GM21723 (cell line): ENCODE measurements at regions not wholly inside any gene's neighbourhood (a gene's known extent, or its start where the extent isn't known, plus 50 kb on each side); places are given as distances from the start of the nearest gene placed in this dataset.

Experiments used
- ATAC-seq: cut with Tn5 transposase; IDR thresholded peaks from one replicate; pipeline ENCODE4 v1.9.1; 2021; ENCODE audit warnings: mild to moderate bottlenecking, moderate library complexity; ENCODE audit not compliant: unreplicated experiment

DNA sequence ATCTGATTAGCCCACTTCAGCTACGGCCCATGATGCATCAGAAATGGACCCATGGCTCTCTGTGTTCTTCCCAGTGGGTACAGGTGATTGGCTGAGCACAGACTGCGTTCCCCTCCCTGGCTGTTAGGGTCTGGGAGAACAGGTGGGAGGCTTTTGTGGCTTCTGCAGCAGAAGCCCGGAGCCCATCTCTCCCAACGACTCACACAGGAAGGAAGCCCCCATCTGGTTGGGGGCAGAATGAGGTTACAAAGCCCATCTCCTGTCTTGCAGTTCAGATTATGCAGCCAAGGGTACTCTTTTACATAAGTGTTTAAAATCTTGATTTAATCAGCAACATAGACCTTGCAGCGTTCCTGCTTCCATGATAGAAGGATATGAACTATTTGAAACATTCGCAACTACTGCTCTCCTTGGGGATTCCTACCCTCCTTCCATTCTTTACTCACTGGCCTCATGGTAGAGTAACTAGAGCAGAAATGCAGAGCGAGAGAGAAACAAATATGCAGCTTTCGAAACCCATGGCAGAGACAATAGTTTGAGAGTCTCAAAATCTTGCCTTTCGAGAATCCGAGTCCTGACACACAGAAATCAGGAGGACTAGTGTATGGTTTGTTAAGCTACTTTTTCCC lies 291.3 kb downstream of the TLE3 start:
- no peak for ATAC-seq

DNA sequence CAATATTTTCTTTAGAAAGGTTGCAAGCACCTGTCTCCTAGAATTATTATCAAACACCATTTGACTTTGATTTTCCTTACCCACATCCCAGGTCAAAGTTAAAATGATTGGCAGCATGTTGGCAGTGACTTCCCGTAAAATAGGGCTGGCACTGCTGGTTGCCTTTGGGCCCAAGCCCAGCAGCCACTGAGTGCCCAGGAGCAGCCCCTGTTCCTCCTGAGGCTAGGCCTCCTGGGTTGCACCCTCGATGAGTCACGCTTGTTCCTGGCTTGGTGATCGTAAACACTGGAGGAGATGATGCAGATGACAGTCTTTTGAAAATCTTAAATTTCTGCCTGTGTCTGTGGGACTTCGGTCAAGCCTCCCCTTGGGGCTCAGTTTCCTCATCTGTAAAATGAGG lies 290.0 kb downstream of the TLE3 start:
- no peak for ATAC-seq

DNA sequence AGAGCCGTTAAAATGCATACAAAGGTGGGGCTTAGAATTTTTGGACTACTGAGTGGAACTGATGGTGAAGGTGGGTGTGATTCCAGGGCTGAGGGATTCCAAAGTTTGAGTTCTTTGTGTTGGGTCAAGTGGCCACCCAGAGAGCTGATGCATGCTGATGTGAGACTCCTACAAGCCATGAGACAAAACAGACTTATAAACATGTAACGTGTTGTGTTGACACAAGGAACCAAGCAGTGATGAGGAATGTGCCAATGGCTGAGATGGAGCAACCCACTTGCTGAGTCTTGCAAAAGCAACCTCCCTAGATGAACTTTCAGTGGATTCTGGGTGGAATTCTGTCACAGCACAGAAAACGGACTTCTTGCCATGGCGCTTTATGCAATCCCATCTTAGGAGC lies 289.0 kb downstream of the TLE3 start:
- ATAC-seq, result no peak

DNA sequence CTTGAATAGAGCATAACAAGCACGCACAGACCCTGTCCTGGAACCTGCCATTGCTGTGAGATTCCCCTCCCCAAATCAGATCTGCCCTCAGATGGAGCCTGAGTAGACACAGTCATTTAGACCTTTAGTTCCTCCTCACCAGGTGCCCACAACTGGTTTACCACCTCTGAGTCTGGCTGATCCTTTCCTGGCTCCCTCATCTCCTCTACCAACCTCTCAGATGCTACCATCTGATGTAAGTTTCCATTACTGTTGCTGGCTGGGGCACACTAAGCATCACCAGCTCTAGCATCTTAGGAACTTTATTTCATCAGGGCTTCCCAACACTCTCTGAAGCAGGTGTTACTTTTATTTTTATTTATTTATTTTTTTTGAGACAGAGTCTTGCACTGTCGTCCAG lies 288.3 kb downstream of the TLE3 start:
- ATAC-seq, result no peak

DNA sequence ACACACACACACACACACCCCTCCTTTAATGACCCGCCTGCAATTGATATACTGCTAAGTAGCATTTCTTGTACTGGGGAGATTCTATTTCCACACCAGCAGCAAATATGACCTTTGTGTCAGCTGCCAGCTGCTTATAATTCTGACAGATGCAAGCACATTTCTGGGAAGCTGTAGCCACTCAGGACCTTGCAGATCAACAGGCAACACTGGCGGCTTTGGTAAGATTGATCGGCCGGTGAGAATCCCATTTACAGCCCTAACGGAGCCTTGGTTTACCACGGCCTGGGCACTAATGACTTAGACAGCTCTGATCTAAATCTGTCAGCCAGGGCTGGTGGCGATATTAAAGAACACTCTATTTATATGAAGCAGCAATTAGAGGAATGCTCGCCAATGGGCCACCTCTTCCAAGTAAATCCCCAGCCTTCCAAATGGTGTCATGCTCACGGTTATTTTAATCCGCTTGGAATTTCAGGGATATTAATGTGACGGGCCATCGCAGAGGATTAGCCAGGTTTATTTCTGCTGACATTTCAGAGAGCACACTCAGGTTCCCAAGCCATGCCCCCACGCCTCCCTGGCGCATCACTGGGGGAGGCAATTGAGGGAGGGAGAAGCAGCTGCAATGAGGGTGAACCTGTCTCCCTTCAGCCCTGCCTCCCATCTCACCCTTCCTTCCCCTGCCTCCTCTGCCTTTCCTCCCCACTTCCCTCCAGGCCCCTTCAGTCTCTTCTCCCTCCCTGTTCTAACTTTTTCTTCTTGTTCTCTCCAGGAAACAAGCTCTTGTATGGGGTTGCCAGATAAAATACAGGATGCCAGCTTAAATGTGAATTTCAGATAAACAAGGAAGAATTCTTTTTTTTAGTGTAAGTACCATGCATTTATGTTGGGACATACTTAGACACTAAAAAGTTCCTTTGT lies 287.0 kb downstream of the TLE3 start:
- ATAC-seq, result no peak

DNA sequence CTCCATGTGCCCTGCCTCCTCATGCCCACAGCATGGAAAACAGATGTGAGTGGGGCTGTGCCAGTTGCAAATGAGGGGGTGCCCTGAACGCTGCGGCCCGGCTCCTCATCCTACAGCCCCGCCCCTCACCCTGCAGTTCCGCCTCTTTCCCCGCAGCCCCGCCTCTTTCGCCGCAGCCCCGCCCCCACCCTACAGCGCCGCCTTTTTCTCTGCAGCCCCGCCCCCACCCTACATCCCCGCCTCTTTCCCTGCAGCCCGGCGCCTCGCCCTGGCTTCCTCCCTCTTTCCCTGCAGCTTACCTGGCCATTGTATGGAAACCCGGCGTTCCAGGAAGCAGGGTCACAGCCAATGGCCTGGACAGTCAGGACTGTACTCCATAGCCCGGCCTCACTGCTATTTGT lies 284.9 kb downstream of the TLE3 start:
- ATAC-seq, result no peak

DNA sequence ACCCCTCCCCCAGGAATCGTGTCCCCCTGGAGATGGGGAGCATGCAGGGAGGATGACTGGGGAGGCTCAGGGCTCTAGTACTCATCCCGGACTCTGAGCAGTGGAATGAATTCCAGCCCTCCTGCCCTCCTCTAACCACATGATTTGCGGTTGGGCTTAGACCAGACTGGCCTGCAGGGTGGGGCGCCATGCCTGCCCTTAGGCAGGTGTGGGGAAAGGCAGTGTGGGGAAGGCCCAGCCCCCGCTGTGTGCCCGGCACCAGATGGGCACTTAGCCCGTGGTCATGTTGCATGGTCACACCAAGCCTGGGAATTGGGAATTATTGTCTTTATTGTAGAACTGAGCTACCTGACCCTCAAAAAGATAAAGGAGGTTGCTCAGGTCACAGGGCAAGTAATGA lies 283.8 kb downstream of the TLE3 start:
- ATAC-seq, result no peak

DNA sequence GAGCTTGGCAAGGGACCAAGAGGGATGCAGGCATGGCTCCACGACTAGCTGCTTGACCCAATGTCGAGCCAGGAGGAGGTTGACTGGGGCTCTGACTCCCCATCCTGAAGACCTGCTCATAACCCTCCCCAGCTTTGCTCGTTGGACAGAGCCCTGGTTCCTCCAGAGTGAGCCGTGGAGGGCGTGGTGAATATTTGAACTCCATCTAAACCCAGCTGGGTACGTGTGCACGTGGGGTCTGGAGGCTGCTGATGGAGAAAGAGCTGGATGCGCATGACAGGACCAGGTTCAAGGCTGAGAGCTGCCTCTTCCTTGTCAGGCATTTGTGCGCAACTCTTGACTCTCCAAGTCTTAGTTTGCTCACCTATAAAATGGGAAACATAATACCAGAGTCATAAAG lies 282.8 kb downstream of the TLE3 start:
- ATAC-seq, result no peak

DNA sequence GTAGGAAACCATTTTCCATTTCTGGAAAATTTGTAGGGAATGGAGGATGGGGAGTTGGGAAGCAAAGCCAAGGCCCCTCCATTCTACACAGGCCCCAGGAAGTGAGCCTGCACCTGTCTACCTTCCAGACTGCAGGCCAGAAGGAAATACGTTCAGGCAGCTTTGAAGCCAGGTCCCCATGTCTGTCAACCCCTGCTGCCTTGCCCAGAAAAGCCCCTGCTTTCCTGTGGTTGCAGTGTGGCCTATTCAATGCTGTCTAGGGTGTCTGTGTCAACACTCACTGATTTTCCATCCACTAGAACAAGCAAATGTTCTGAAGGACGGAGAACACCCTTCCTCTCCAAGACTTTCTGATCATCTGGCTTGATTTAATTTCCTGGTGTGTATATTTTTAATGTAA lies 281.9 kb downstream of the TLE3 start:
- no peak for ATAC-seq

DNA sequence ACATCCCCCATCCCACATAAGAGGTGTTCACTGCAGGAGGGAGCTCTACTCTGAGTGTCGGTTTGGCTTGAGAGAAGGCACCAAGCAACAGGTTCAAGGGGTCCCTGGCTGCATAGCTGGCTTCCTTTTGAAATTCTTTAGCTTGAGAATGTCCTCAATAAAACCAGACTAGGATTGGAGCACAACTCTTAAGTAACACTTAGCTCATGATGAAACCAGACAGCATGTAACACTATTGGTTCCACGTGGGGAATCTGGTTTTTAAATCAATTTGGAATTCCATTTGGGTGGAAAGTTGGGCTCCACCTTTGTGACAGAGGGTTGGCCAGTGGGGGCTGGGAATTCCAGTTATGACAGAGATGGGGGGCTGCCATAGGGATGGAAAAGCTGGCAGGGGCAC lies 281.2 kb downstream of the TLE3 start:
- no peak for ATAC-seq

DNA sequence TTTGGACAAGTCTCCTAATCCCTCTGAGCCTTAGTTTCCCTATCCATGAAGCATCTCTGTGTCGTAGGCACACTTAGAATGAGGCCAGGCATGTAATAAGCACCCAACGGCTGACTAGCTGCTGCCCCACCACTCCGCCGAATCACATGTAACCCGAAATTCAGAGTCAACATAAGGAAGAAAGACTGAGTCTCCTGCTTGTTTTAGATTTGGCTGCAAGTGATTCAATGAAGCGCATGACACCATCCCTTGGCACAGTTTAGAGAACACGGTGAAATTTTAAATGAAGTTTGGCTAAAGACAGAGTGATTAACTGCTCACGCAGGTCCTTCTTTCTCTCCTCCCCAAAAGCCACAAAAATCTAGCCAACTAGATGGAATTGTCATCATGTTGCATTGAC lies 279.2 kb downstream of the TLE3 start:
- ATAC-seq, result no peak

DNA sequence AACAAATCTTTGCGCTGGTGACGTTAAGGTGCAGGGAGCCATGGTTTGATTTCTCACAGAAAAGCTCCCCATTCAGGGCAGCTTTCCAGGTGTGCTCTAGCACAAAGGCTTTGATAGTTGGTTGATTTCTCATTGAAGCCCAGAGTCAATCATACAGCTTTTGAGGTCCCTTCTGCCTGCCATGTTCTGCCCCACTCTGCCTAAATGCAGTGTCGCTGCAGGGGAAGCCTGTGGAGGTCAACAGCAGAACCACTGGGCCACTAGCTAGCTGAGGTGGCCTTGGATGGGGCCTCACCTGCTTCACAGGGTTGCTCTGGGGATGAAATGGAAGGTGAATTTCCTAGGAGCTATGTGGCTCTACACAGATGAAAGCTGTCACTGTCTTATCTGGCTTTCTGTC lies 278.3 kb downstream of the TLE3 start:
- no peak for ATAC-seq

DNA sequence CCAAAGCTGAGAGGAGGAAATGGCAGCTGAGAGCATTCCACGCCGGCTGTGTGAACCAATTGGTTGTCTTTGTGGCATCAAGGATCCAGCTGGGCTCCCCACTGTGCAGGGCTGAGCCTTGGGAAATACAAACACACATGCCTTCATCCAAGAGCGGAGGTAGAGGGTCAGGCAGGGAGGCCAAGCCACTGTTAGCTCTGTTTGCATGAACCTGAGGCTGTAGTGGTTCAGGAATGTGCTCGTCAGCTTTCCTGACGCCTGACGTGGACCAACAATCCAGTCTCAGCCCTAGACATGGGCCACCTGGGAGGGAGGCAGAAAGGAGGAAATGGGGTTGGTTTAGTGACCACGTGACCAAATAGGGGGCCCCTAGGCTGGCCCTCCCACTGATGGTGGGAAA lies 276.9 kb downstream of the TLE3 start:
- ATAC-seq, result no peak

DNA sequence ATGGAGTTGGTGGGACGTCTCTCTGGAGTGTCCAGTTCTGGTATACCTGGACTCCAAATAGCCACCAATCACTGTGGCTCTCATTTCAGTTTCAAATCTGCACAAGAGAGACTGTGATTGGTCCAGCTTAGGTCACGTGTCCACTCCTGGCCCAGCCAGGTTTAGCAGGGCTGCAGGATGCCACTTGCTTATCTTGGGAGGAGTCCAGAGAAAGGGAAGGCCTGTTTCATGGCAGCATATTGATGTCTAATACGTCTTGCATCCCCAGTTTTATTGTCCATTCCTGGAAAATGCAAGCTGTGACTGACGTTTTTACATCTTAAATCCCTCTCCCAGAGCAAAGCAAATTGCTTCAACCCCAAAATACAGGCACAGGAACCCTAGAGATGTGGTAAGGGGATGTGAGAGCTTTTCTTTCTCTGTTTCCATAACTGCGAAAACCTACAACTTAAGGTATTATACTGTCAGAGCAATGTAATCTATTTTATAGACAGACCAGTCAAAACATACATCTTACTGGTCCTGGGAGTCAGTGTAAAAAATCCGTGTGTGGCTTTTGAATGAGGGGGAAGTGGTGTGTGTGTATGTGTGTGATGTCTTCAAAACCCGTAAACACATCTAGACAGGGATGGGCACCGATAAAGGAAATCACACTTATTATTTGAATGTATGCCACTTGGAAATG lies 274.4 kb downstream of the TLE3 start:
- no peak for ATAC-seq

DNA sequence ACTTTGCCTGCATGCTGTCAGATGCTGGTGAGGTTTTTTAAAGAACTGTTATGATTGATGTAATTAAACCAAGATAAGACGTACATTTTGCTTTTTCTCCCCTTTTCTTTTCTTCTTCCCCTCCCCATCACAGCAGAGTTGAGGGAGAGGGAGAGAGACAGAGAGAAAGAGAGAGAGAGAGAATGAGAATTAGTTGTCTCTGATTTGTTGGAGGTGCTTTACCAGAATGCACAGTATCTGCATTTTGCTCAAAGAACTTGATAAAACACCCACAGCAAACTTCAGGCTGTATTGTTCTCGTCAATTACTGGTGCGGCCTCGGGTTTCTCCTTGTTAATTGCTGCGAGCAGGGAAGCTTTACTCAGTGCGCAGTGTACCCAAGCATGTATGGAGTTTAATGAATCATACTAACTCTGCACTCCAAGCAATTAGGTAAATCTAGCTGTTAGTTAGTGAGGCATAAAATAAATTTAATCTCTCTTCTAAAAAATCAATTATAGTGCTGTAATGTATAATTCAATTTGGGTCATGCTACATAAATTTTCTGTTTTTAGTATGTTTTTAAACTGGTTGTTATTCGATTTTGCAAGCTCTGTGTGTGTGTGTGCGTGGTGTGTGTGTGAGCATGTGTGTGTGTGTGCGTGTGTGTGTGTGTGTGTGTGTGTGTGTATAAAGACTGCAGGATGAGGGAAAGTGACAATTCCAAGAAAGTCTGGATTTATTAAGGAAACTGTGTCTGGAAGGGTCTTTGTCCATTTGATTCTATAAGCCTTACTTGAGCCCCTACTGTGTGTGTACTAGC lies 273.4 kb downstream of the TLE3 start:
- ATAC-seq, result no peak

DNA sequence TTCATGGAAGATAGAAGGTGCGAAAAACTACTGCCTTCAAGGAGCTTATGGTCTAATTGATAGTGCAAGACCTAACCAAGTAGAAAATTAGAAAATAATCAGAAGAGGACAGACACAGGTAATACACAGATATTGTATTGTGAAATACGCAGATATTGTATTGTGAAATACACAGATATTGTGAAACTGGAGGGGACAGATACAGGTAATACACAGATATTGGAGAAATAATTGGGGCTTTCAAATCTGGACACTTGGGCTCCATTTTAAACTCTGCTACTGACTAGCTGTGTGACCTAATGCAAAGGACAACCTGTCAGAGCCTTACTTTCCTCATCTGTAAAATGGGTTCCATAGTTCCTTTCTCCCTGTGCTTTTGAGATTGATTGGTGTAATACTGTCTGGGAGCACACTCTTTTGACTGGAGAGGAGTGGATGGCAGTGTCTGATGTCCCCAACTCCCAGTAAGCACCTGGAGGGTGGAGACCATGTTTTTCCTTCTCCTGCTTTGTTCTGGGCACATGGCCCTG lies 272.8 kb downstream of the TLE3 start:
- no peak for ATAC-seq

DNA sequence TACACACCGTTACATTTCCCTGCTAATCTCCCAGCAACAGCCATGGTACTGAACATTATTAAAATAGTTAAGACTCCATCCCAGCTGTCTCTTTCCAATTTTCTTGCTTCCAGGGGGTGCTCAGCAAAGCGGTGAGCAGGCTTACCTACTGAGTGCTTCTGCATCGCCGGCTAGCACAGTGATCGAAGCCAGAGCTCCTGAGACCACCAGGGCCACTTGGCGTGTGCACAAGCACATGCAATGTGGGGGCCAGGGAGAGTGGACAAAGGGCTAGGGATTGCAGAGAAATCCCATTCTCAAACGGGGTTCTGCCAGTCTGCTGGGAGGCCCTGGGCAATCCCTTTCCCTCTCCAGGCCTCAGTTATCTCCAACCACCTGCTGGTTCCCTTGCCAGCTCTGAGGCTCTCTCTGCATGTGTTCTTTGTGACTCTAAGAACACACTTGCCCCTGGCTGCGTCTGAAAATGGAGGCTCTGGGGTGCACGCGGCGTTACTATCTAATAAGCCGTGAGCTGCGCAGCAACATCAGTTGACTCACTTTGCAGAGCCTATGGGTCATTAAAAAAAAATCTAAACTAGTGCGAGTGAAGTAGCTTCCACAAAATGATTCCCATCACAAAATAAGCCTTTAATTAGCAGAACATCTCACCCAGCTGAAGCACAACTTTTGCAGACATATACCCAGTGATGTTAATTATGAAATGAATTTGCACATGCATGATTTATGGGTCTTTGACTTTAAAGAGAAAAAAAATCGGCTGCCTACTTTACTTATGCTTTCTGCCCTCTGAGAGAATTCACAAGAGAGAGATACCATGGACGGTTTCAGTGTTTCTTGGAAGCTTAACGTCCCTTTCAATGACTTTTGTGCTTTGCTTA lies 271.5 kb downstream of the TLE3 start:
- no peak for ATAC-seq

DNA sequence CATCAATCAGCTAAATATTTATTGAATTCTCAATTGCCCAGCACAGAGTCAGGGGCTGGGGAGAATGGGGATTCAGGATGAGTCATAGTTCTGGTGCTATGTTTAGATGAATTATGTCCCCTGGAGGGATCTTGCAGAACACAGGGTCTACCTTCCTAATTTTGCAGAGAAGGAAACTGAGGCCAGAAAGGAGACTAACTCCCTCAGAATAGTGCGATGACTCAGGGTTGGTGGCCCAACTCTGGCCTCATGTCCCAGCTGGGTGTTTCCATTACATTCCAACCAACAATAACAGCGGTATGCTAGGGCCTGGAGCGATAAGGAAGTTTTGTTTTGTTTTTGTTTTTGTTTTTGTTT lies 270.9 kb downstream of the TLE3 start:
- no peak for ATAC-seq

DNA sequence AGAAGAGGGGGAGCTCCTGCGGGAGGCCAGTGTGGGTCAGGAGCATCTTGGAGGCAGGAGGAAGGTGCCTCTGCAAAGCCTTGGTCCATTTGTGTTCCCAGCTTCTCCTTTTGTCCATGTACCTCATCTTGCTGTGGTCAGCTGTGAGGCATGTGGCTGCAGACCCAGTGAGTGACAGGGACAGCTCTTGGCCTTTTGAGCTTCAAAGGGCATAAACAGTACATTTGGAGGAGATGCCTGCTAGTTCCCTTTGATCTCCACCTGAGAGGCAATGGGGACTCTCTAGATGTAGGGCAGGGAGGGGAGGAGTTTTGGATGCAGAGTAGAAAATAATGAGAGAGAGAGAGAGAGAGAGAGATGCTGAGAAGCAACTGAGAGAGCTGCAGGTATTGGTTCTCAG lies 270.0 kb downstream of the TLE3 start:
- no peak for ATAC-seq

DNA sequence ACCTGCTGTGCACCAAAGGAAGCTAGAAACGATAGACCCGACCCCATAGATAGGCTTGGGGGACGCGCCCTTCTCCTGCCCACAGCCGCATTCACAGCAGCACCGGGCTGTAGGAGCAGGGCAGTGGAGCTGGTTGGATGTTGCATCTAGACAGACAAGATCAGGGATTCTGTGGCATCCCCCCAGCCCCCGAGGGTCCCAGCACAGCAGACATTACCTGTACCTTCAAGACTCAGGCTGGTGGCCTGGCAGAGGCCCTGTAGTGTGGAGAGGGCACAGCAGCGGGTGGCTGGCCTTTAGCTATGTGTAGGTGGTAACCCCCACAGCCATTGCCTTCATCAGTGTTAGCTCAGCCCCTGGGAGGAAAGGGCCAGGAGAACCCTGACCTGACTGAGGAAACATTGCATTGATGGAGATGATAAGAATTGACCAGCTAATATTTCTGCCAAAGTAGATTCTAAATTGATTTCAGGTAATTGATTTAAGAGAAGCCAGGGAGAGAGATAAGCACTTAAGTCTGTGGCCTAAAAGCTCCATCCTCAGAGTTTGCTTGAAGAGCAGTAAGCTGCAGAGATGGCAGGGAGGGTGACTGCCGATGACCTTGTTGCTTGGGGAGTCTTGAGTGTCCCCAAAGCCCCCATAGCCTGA lies 269.4 kb downstream of the TLE3 start:
- no peak for ATAC-seq
